ENCODE measurements at regions not wholly inside any gene's neighbourhood (a gene's known extent, or its start where the extent isn't known, plus 50 kb on each side); places are given as distances from the start of the nearest gene placed in this dataset.
"Not testable (repeated sequence)": the region's sequence is repeated elsewhere in the genome, so short reads cannot be mapped to it uniquely, and the experiment has no call there.

GRCh38 chr15:26026671-26027070 lies 163.5 kb upstream of the ATP10A start:
- not testable (repeated sequence) for DNase-seq (ENCODE audit: low spot score)

GRCh38 chr15:26024241-26024640 lies 161.1 kb upstream of the ATP10A start:
- no peak for DNase-seq (ENCODE audit: low spot score)

- DNase-seq (ENCODE audit: low spot score), result no peak
Observed at GRCh38 chr15:26023691-26024090, 160.6 kb upstream of the ATP10A start.

- DNase-seq (ENCODE audit: low spot score), result no peak
Observed at GRCh38 chr15:26023231-26023630, 160.1 kb upstream of the ATP10A start.

GRCh38 chr15:26020871-26021270 lies 157.7 kb upstream of the ATP10A start:
- no peak for DNase-seq (ENCODE audit: low spot score)

- DNase-seq (ENCODE audit: low spot score), result no peak
Observed at GRCh38 chr15:26017665-26018064, 154.5 kb upstream of the ATP10A start.

GRCh38 chr15:26015516-26016075 lies 152.5 kb upstream of the ATP10A start:
- no peak for DNase-seq (ENCODE audit: low spot score)

GRCh38 chr15:26013981-26014380 lies 150.9 kb upstream of the ATP10A start:
- no peak for DNase-seq (ENCODE audit: low spot score)

GRCh38 chr15:26011916-26012315 lies 148.8 kb upstream of the ATP10A start:
- no peak for DNase-seq (ENCODE audit: low spot score)

GRCh38 chr15:26007151-26007550 lies 144.0 kb upstream of the ATP10A start:
- DNase-seq (ENCODE audit: low spot score), result no peak

- DNase-seq (ENCODE audit: low spot score), result no peak
Observed at GRCh38 chr15:26001201-26001600, 138.1 kb upstream of the ATP10A start.

GRCh38 chr15:25993506-25993905 lies 130.4 kb upstream of the ATP10A start:
- DNase-seq (ENCODE audit: low spot score), result no peak

- no peak for DNase-seq (ENCODE audit: low spot score)
Observed at GRCh38 chr15:25990220-25990619, 127.1 kb upstream of the ATP10A start.

GRCh38 chr15:25989327-25989726 lies 126.2 kb upstream of the ATP10A start:
- no peak for DNase-seq (ENCODE audit: low spot score)

- DNase-seq (ENCODE audit: low spot score), result not testable (repeated sequence)
Observed at GRCh38 chr15:25988716-25989115, 125.6 kb upstream of the ATP10A start.

GRCh38 chr15:25987638-25988037 lies 124.5 kb upstream of the ATP10A start:
- no peak for DNase-seq (ENCODE audit: low spot score)

GRCh38 chr15:25985165-25985564 lies 122.0 kb upstream of the ATP10A start:
- DNase-seq (ENCODE audit: low spot score), result no peak

GRCh38 chr15:25982736-25983135 lies 119.6 kb upstream of the ATP10A start:
- DNase-seq (ENCODE audit: low spot score), result no peak

- DNase-seq (ENCODE audit: low spot score), result no peak
Observed at GRCh38 chr15:25981114-25981513, 118.0 kb upstream of the ATP10A start.

GRCh38 chr15:25972141-25972675 lies 109.1 kb upstream of the ATP10A start:
- DNase-seq (ENCODE audit: low spot score), result no peak

- no peak for DNase-seq (ENCODE audit: low spot score)
Observed at GRCh38 chr15:25971053-25971452, 107.9 kb upstream of the ATP10A start.

- no peak for DNase-seq (ENCODE audit: low spot score)
Observed at GRCh38 chr15:25969886-25970285, 106.8 kb upstream of the ATP10A start.

GRCh38 chr15:25967116-25967515 lies 104.0 kb upstream of the ATP10A start:
- DNase-seq (ENCODE audit: low spot score), result no peak

- DNase-seq (ENCODE audit: low spot score), result no peak
Observed at GRCh38 chr15:25965326-25965725, 102.2 kb upstream of the ATP10A start.
